Epithelial cell of proximal tubule (primary cell): ENCODE measurements at regions not wholly inside any gene's neighbourhood (a gene's known extent, or its start where the extent isn't known, plus 50 kb on each side); places are given as distances from the start of the nearest gene placed in this dataset.

Experiments
- DNase-seq: peaks from one replicate; pipeline ENCODE4 v3.0.0-alpha.2; 2011; ENCODE audit warnings: low read depth
- H3K4me3 ChIP-seq: 2 replicates; pipeline ENCODE4 v1.5.1; 2011; ENCODE audit warnings: low read depth, mild to moderate bottlenecking, low read length
- TF ChIP-seq, protein P1 (sequence below): conservative IDR thresholded peaks from 2 replicates; pipeline ENCODE4 v1.5.1; 2012; ENCODE audit warnings: low read depth, mild to moderate bottlenecking, low read length

DNA sequence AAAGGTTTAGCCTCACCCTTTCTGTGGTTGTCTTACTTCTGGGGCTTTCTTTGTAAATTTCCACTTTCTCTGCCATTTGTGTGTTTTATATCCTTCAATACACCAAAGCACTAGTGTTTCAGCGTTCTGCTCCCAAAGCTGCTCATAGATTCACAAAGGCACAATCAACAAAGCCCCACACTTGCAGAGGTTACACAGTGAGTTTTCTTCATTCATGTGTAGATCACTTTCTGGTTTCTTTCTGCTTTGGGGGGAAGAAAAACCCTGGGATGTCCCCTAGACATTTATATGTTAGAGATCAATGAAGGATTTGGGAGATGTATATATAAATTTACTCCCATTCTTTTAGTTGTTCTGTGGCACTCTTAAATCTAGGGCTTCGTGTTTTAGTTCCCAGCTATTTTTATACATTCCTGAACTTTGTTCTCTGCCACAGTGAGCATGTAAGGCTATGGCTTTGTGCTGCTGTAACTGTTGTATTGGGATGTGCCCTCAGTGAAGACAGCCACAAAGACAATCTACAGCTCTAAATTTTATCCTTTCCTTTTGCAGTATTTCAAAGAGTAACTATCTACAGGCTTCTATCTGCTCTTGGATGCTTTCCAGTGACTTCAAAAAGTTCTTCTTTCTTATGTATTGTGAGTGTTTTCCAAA lies 636.5 kb downstream of the ZBBX start:
- TF ChIP-seq, protein P1, sequence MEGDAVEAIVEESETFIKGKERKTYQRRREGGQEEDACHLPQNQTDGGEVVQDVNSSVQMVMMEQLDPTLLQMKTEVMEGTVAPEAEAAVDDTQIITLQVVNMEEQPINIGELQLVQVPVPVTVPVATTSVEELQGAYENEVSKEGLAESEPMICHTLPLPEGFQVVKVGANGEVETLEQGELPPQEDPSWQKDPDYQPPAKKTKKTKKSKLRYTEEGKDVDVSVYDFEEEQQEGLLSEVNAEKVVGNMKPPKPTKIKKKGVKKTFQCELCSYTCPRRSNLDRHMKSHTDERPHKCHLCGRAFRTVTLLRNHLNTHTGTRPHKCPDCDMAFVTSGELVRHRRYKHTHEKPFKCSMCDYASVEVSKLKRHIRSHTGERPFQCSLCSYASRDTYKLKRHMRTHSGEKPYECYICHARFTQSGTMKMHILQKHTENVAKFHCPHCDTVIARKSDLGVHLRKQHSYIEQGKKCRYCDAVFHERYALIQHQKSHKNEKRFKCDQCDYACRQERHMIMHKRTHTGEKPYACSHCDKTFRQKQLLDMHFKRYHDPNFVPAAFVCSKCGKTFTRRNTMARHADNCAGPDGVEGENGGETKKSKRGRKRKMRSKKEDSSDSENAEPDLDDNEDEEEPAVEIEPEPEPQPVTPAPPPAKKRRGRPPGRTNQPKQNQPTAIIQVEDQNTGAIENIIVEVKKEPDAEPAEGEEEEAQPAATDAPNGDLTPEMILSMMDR: no peak

DNA sequence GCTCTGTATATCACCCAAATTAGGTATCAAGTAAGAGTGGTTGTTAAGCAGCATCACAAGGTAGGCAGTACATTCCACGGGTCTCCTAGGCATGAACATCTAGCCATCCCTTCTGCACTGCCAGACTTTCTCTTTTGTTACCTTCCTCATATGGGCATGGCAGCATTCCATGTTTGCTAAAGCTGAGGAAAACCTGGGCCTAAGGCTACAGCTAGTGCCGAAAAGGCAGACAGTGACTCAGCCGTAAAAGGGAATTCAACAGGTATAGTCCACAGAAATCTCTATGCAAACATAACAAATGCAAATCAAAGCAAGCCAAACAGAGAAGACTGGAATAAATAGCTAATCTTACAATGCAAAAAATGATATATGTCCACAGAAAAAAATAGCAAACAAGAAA lies 645.4 kb downstream of the ZBBX start:
- H3K4me3 ChIP-seq: no peak overlapping the region
- no peak for DNase-seq
- TF ChIP-seq, protein P1: no peak

More for the DNA sequence above, 636.5 kb downstream of the ZBBX start:
- no peak overlapping the region for H3K4me3 ChIP-seq
- DNase-seq: no peak

DNA sequence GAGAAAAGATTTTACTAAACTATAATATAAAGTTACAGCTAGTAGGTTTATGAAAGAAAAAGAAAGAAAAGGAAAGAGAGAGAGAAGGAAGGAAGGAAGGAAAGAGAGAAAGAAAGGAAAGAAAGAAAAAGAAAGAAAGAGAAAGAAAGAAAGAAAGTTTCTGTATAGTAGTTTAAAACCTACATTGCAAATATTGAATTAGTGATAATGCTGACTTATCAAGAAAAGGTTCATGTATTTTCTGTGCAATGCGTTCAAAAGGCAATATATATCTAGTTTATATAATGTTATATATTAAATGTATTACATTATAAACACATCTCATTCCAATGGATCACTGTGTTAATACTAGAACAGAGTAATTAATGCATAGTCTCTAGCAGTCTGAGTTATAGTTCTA lies 648.4 kb downstream of the ZBBX start:
- no peak overlapping the region for H3K4me3 ChIP-seq
- DNase-seq: no peak
- TF ChIP-seq, protein P1: no peak

DNA sequence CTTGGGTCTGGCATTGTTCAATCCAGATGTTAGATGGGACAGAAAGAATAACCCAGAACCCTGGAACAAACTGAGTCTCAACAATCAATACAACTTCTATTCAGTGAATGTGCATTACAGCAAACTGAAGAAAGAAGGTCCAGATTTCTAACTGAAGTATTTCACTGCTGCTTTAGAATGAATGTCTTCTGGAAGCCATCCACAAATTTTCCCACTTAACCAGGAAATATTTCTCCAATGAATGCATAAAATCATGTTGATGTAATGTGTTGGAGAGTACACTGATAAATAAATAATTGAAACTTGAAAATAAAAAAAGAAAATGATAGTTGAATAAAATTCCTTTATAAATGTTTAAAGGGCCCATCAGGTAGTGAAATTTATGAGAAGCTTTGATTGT lies 658.6 kb downstream of the ZBBX start:
- H3K4me3 ChIP-seq: no peak overlapping the region
- TF ChIP-seq, protein P1: no peak
- no peak for DNase-seq

DNA sequence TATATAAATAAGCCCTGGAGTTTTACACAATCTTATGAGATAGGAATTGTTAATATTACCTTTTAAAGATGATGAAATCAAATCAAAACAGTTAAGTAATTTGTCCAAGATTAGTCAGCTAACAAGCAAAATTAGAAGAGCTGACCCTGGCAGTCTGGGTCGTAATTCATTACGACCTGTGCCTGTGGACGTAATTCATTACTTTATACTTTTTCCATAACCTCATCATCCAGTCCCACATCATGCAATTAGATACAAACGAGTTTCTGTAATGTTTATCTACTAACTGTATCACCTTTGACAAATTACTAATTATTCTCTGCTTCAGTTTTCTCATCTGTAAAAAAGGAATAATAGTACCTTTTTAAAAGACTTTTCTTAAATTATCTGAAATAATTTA lies 665.9 kb downstream of the ZBBX start:
- DNase-seq: no peak
- no peak overlapping the region for H3K4me3 ChIP-seq
- TF ChIP-seq, protein P1: no peak

DNA sequence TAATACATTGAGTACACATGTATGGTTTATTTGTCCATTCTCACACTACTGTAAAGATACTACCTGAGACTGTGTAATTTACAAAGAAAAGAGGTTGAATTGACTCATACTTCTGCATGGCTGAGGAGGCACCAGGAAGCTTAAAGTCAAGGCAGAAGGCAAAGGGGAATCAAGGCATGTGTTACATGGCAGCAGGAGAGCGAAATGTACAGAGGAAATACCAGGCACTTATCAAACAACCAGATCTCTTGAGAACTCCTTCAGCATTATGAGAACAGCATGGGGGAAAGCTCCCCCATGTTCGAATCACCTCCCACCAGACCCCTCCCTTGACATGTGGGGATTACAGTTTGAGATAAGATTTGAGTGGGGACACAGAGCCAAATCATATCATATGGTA lies 666.3 kb downstream of the ZBBX start:
- H3K4me3 ChIP-seq: no peak overlapping the region
- no peak for DNase-seq

DNA sequence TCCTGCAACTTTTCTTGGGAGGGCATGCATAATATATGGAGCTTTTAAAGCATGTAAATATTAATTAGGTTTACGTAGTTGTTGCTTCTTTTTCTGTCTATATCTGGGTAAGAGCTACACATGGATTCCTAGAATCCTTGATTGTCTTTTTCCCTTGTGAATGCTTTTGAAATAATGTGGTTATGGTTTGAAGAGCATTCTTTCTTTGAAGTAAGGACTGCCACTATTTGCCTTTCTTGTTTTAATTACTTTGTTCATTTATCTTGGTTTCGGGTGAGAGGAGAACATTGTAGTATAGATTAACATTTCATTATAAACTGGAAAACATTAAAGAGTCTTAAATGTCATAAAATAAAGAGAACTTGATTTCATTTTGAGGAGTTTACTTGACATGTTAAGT lies 674.0 kb downstream of the ZBBX start:
- H3K4me3 ChIP-seq: no peak overlapping the region
- no peak for DNase-seq
- TF ChIP-seq, protein P1: no peak

More for the DNA sequence above, 666.3 kb downstream of the ZBBX start:
- TF ChIP-seq, protein P1: no peak
